HL-60 (cell line): ENCODE measurements at regions not wholly inside any gene's neighbourhood (a gene's known extent, or its start where the extent isn't known, plus 50 kb on each side); places are given as distances from the start of the nearest gene placed in this dataset.

Experiments used
- DNase-seq, 2 experiments: peaks; one replicate each; pipeline ENCODE4 v3.0.0-alpha.2; 2010 to 2020; ENCODE audit warnings: low read depth in 1 of 2, low spot score in 1 of 2
- H3K27ac ChIP-seq: fragments of 250-450 bp; sonication (Bioruptor Pico); replicated peaks from 2 replicates; pipeline ENCODE4 v1.5.1; 2020; ENCODE audit warnings: mild to moderate bottlenecking, moderate library complexity
- H3K27me3 ChIP-seq: fragments of 250-450 bp; sonication (Bioruptor Pico); 2 replicates; pipeline ENCODE4 v1.5.1; 2021; ENCODE audit warnings: mild to moderate bottlenecking, moderate library complexity; ENCODE audit not compliant: insufficient read depth, poor library complexity, severe bottlenecking
- H3K4me3 ChIP-seq: replicated peaks from 2 replicates; pipeline ENCODE4 v1.5.1; 2011; ENCODE audit warnings: mild to moderate bottlenecking, control low read depth, low read length; ENCODE audit not compliant: insufficient read depth
- CTCF ChIP-seq: IDR thresholded peaks from one replicate; pipeline ENCODE4 v1.5.1; 2011; ENCODE audit warnings: low read length, control low read depth, inconsistent platforms; ENCODE audit not compliant: insufficient read depth
- GABPA ChIP-seq: IDR thresholded peaks from 2 replicates; pipeline ENCODE4 v1.6.1; 2012; ENCODE audit warnings: low read depth
- POLR2AphosphoS5 ChIP-seq: IDR thresholded peaks from 2 replicates; pipeline ENCODE4 v1.6.1; 2012; ENCODE audit warnings: low read depth
- REST ChIP-seq: IDR thresholded peaks from 2 replicates; pipeline ENCODE4 v1.6.1; 2012; ENCODE audit warnings: low read depth; ENCODE audit not compliant: insufficient replicate concordance
- SPI1 ChIP-seq: IDR thresholded peaks from 2 replicates; pipeline ENCODE4 v1.6.1; 2012; ENCODE audit warnings: low read depth, mild to moderate bottlenecking, borderline replicate concordance

GRCh38 chr3:81245043-81245442, 516.4 kb downstream of the GBE1 start:
- H3K27me3 ChIP-seq = no peaks in the 10 kb centered on the region
- TF ChIP-seq POLR2AphosphoS5 (no peak), GABPA (no peak), CTCF (no peak), REST (no peak), SPI1 (no peak)
- no peak overlapping the region for H3K27ac ChIP-seq
- H3K4me3 ChIP-seq = no peak overlapping the region
- no peak for DNase-seq

- TF ChIP-seq POLR2AphosphoS5 (no peak), GABPA (no peak), CTCF (no peak), REST (no peak), SPI1 (no peak)
- Histone ChIP-seq H3K27me3 (no peaks in the 10 kb centered on the region), H3K4me3 (no peak overlapping the region), H3K27ac (no peak overlapping the region)
- DNase-seq = no peak
Observed at GRCh38 chr3:81244231-81244630, 517.2 kb downstream of the GBE1 start.

- Histone ChIP-seq H3K27ac (no peak overlapping the region), H3K4me3 (no peak overlapping the region), H3K27me3 (no peaks in the 10 kb centered on the region)
- no peak for DNase-seq
- no peak for TF ChIP-seq SPI1
- no peak for TF ChIP-seq POLR2AphosphoS5
- TF ChIP-seq GABPA = no peak
- no peak for TF ChIP-seq REST
- no peak for TF ChIP-seq CTCF
Observed at GRCh38 chr3:81242871-81243270, 518.6 kb downstream of the GBE1 start.
